ENCODE measurements at regions not wholly inside any gene's neighbourhood (a gene's known extent, or its start where the extent isn't known, plus 50 kb on each side); places are given as distances from the start of the nearest gene placed in this dataset.
"Not testable (repeated sequence)": the region's sequence is repeated elsewhere in the genome, so short reads cannot be mapped to it uniquely, and the experiment has no call there.

GRCh38 chr4:126526335-126526734, 1106.4 kb upstream of the INTU start:
- no peak for FAIRE-seq
- DNase-seq (ENCODE audit: insufficient read length, low spot score): no peak
- no peak for TF ChIP-seq POLR2A (IDR thresholded peaks at IDR 0.05; ENCODE audit: low read depth, low read length)
- no peak for TF ChIP-seq POU2F2 (IDR thresholded peaks at IDR 0.05; ENCODE audit: low read depth, low read length)
- no peak for TF ChIP-seq POLR2AphosphoS5 (IDR thresholded peaks at IDR 0.05; ENCODE audit: low read depth, low read length)
- TF ChIP-seq PAX5 (IDR thresholded peaks at IDR 0.05; ENCODE audit: insufficient read depth, low read length, severe bottlenecking): no peak
- no peak for TF ChIP-seq SPI1 (IDR thresholded peaks at IDR 0.05; ENCODE audit: low read depth, low read length)
- TF ChIP-seq TAF1 (IDR thresholded peaks at IDR 0.05; ENCODE audit: low read depth, low read length): no peak

DNA sequence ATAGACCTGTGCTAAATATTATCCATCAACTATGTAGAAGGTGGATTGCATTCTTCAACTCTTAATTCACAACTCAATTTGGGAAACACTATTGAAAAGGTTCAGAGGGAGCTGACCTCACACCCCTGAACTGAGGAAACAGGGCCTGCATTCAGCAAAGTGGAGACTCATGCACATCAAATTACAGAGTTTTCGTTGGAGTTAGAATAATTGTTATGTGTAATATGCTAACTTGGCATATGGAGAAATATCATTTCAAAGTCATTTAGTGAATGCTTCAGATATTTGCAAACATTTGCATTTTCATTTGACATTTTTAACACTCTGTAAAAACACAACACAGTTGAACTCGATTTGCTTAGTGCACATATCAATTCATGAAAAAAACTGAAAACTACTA, 1102.8 kb upstream of the INTU start:
- no peak for DNase-seq (ENCODE audit: insufficient read length, low spot score)
- no peak for FAIRE-seq
- no peak for TF ChIP-seq POLR2AphosphoS5 (IDR thresholded peaks at IDR 0.05; ENCODE audit: low read depth, low read length)
- no peak for TF ChIP-seq SPI1 (IDR thresholded peaks at IDR 0.05; ENCODE audit: low read depth, low read length)
- TF ChIP-seq POLR2A (IDR thresholded peaks at IDR 0.05; ENCODE audit: low read depth, low read length): no peak
- no peak for TF ChIP-seq TAF1 (IDR thresholded peaks at IDR 0.05; ENCODE audit: low read depth, low read length)

GRCh38 chr4:126530996-126531585, 1101.7 kb upstream of the INTU start:
- no peak for TF ChIP-seq PAX5 (IDR thresholded peaks at IDR 0.05; ENCODE audit: insufficient read depth, low read length, severe bottlenecking)
- FAIRE-seq (no peak), DNase-seq (ENCODE audit: insufficient read length, low spot score) (no peak)

- no peak for TF ChIP-seq POLR2AphosphoS5 (IDR thresholded peaks at IDR 0.05; ENCODE audit: low read depth, low read length)
- DNase-seq (ENCODE audit: insufficient read length, low spot score) (no peak), FAIRE-seq (no peak)
Observed at GRCh38 chr4:126532527-126532926, 1100.2 kb upstream of the INTU start.

DNA sequence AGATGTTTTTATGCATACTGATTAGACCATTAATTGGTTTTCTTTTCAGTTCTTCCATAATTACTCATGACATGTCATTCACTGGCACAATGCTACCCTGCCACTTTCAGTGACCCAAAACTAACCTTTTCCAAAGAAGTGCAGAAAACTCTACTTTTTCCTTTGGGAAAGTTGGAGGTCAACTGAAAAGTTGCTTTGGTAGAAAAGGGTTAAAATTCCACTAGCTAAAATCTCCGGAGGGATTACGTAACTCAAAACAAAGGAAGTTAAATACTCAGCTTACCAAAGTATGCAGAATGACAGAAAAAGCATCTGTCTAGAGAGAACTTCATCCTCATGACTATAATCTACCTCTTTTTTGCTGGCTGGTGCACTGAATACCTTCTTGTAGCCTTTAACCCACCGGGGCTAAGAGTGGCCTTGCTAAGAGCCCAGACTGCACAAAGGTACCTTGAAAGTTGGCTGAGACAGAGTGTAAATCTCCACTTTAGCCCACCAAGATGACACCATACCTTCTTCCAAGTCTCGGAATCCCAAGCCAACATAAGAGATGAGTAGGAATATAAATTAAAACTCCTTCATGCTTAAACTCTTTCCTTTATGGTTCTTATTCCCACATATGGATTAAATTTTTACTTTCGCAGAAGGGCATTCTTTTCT, 1099.5 kb upstream of the INTU start:
- FAIRE-seq: no peak
- DNase-seq (ENCODE audit: insufficient read length, low spot score): no peak
- TF ChIP-seq POLR2A (IDR thresholded peaks at IDR 0.05; ENCODE audit: low read depth, low read length): no peak
- no peak for TF ChIP-seq POU2F2 (IDR thresholded peaks at IDR 0.05; ENCODE audit: low read depth, low read length)
- TF ChIP-seq SPI1 (IDR thresholded peaks at IDR 0.05; ENCODE audit: low read depth, low read length): no peak
- no peak for TF ChIP-seq TAF1 (IDR thresholded peaks at IDR 0.05; ENCODE audit: low read depth, low read length)
- no peak for TF ChIP-seq PAX5 (IDR thresholded peaks at IDR 0.05; ENCODE audit: insufficient read depth, low read length, severe bottlenecking)
- TF ChIP-seq POLR2AphosphoS5 (IDR thresholded peaks at IDR 0.05; ENCODE audit: low read depth, low read length): no peak

DNA sequence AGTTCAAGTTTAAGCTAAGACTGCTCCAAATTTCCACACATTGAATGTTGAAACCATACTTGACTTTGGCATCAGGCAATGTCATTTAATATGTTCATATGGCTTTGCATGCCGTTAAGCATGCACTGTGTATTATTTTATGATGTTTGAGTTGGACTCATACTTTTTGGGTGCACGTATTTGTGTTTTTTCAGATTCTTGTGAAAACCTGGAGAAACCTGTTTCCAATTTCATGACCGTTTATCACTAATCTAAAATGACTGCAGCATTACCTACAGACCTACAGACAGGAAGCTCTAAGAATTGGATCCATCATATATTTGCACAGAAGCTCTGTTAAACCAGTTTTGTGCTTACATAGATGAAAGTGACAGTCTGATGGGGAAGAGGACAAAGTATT, 1093.0 kb upstream of the INTU start:
- no peak for FAIRE-seq
- DNase-seq (ENCODE audit: insufficient read length, low spot score): no peak
- TF ChIP-seq PAX5 (IDR thresholded peaks at IDR 0.05; ENCODE audit: insufficient read depth, low read length, severe bottlenecking): no peak
- TF ChIP-seq POLR2A (IDR thresholded peaks at IDR 0.05; ENCODE audit: low read depth, low read length): no peak
- no peak for TF ChIP-seq POLR2AphosphoS5 (IDR thresholded peaks at IDR 0.05; ENCODE audit: low read depth, low read length)
- TF ChIP-seq SPI1 (IDR thresholded peaks at IDR 0.05; ENCODE audit: low read depth, low read length): no peak
- no peak for TF ChIP-seq POU2F2 (IDR thresholded peaks at IDR 0.05; ENCODE audit: low read depth, low read length)
- no peak for TF ChIP-seq TAF1 (IDR thresholded peaks at IDR 0.05; ENCODE audit: low read depth, low read length)

DNA sequence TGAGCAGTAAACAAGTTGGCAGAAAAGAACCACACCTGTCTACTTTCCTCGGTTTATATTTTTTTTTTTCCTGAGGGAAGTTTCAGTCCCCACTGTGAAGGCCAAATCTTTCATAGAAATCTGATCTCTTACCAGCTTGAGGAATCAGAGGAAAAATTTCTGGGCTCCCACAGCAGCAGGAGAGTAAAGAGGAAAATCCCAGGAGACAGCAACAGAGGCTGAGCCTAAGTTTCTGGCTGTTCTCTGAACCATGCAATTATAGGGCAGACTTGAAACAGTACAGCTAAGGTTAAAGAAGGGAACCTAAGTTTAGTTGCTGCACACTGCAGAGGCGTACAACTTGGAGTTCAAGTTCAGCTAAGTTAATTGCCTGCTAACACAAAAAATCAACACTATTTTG, 1090.9 kb upstream of the INTU start:
- DNase-seq (ENCODE audit: insufficient read length, low spot score) (no peak), FAIRE-seq (no peak)
- TF ChIP-seq POU2F2 (IDR thresholded peaks at IDR 0.05; ENCODE audit: low read depth, low read length) (no peak), PAX5 (IDR thresholded peaks at IDR 0.05; ENCODE audit: insufficient read depth, low read length, severe bottlenecking) (no peak), POLR2A (IDR thresholded peaks at IDR 0.05; ENCODE audit: low read depth, low read length) (no peak), TAF1 (IDR thresholded peaks at IDR 0.05; ENCODE audit: low read depth, low read length) (no peak), SPI1 (IDR thresholded peaks at IDR 0.05; ENCODE audit: low read depth, low read length) (no peak), POLR2AphosphoS5 (IDR thresholded peaks at IDR 0.05; ENCODE audit: low read depth, low read length) (no peak)

DNA sequence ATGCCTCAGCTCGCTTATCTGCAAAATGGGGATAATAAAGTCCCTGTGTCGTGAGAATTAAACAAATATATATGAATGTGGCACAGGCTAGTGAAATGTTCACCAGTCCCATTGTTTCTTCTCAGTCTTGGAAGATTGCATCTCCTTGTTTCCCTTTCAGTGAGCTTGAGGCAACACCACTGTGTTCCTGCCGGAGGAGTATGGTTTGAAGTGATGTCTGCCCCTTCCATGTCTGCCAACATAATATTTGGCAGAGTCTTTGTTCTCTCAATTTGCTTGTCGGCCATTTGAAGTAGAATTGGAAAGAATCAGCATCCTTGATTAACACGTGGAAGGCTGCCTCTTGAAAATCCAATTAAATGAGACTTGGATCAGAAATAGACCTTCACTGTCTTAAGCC, 1088.5 kb upstream of the INTU start:
- no peak for DNase-seq (ENCODE audit: insufficient read length, low spot score)
- FAIRE-seq: no peak
- no peak for TF ChIP-seq SPI1 (IDR thresholded peaks at IDR 0.05; ENCODE audit: low read depth, low read length)
- TF ChIP-seq PAX5 (IDR thresholded peaks at IDR 0.05; ENCODE audit: insufficient read depth, low read length, severe bottlenecking): no peak
- TF ChIP-seq POLR2AphosphoS5 (IDR thresholded peaks at IDR 0.05; ENCODE audit: low read depth, low read length): no peak
- no peak for TF ChIP-seq TAF1 (IDR thresholded peaks at IDR 0.05; ENCODE audit: low read depth, low read length)
- no peak for TF ChIP-seq POLR2A (IDR thresholded peaks at IDR 0.05; ENCODE audit: low read depth, low read length)
- no peak for TF ChIP-seq POU2F2 (IDR thresholded peaks at IDR 0.05; ENCODE audit: low read depth, low read length)

- not testable (repeated sequence) for FAIRE-seq; DNase-seq (ENCODE audit: insufficient read length, low spot score)
Observed at GRCh38 chr4:126546197-126546596, 1086.6 kb upstream of the INTU start.

- TF ChIP-seq POU2F2 (IDR thresholded peaks at IDR 0.05; ENCODE audit: low read depth, low read length) (no peak), POLR2AphosphoS5 (IDR thresholded peaks at IDR 0.05; ENCODE audit: low read depth, low read length) (no peak), POLR2A (IDR thresholded peaks at IDR 0.05; ENCODE audit: low read depth, low read length) (no peak), PAX5 (IDR thresholded peaks at IDR 0.05; ENCODE audit: insufficient read depth, low read length, severe bottlenecking) (no peak), SPI1 (IDR thresholded peaks at IDR 0.05; ENCODE audit: low read depth, low read length) (no peak)
- no peak for DNase-seq (ENCODE audit: insufficient read length, low spot score)
- FAIRE-seq: no peak
Observed at GRCh38 chr4:126547352-126547751, 1085.4 kb upstream of the INTU start.

DNA sequence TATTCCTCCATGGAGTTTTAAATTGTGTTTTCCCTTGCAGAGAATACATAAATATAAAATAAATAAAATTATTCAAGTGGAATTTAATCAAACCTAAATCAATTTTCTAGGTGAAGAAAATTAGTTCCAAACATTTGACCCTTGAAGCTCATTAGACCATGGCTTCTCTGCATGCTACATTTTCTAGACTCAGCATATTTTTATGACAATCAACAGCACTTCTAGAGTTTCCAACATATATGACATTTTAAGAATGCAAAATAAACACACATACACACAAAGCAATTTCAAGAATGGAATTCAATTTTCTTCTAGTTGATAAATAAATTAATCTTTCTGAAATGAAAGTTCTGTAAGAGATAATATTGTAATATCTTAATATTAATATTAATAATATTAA, 1083.9 kb upstream of the INTU start:
- no peak for FAIRE-seq
- TF ChIP-seq PAX5 (IDR thresholded peaks at IDR 0.05; ENCODE audit: insufficient read depth, low read length, severe bottlenecking): no peak
- TF ChIP-seq POU2F2 (IDR thresholded peaks at IDR 0.05; ENCODE audit: low read depth, low read length): no peak
- no peak for TF ChIP-seq TAF1 (IDR thresholded peaks at IDR 0.05; ENCODE audit: low read depth, low read length)
- no peak for TF ChIP-seq SPI1 (IDR thresholded peaks at IDR 0.05; ENCODE audit: low read depth, low read length)
- TF ChIP-seq POLR2AphosphoS5 (IDR thresholded peaks at IDR 0.05; ENCODE audit: low read depth, low read length): no peak
- TF ChIP-seq POLR2A (IDR thresholded peaks at IDR 0.05; ENCODE audit: low read depth, low read length): no peak
- DNase-seq (ENCODE audit: insufficient read length, low spot score): no peak
